ENCODE measurements at regions not wholly inside any gene's neighbourhood (a gene's known extent, or its start where the extent isn't known, plus 50 kb on each side); places are given as distances from the start of the nearest gene placed in this dataset.

DNA sequence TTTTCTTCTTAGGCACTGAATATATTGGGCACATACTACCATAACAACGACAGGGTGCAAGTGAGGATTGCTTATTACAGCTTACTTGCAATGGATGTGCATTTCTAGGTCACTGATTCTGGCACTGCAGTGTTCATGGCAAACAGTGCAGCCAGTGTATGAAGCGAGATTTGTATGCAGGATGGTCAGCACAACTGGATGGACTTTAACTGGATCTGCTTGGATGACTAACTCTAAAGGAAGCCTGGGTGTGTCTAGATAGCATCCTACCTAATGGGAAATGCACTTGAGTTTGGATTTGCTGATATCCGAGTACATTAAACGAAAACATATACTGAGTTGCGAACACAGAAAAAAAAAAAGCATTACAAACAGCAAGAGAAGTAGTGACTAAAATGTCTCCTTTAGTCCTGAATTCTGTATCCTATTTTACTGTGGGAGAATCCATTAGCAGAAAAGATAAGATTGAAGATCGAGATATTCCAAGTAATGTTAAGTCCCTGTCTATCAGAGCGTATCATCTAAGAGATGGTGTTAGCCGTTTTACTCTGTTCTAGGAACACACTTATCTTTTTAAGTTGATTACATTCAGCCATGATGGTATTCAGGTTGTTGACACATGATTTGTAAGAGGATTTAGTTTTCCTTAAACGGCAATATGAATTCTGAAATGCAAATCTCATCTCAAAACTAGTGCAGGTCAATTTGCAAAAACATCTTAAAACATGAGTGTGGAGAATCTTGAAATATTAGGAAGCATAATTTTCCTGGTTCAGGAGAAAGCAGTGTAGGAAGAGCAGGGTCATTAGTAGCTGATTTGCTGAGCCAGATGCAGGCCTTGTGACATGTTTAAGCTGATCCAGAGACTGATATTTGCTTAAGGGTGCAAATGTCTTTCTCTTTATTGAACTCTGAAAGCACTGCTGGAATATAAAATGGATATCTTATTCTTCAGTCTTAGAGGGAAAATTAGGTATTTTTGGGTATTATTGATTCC, 142.6 kb upstream of the CPHXL start:
- TF ChIP-seq, protein P1, sequence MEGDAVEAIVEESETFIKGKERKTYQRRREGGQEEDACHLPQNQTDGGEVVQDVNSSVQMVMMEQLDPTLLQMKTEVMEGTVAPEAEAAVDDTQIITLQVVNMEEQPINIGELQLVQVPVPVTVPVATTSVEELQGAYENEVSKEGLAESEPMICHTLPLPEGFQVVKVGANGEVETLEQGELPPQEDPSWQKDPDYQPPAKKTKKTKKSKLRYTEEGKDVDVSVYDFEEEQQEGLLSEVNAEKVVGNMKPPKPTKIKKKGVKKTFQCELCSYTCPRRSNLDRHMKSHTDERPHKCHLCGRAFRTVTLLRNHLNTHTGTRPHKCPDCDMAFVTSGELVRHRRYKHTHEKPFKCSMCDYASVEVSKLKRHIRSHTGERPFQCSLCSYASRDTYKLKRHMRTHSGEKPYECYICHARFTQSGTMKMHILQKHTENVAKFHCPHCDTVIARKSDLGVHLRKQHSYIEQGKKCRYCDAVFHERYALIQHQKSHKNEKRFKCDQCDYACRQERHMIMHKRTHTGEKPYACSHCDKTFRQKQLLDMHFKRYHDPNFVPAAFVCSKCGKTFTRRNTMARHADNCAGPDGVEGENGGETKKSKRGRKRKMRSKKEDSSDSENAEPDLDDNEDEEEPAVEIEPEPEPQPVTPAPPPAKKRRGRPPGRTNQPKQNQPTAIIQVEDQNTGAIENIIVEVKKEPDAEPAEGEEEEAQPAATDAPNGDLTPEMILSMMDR (conservative IDR thresholded peaks at IDR 0.05; ENCODE audit: low read depth, low read length) = no peak
- TF ChIP-seq POLR2A (IDR thresholded peaks at IDR 0.05; ENCODE audit: low read depth, low read length) (no peak), RCOR1 (IDR thresholded peaks at IDR 0.05; ENCODE audit: insufficient replicate concordance, low read length) (no peak), FOS (IDR thresholded peaks at IDR 0.05; ENCODE audit: low read depth, low read length) (no peak), MAFK (IDR thresholded peaks at IDR 0.05; ENCODE audit: low read depth, low read length) (no peak), CEBPB (IDR thresholded peaks at IDR 0.05; ENCODE audit: low read depth, low read length) (no peak)
- TF ChIP-seq, protein P2, sequence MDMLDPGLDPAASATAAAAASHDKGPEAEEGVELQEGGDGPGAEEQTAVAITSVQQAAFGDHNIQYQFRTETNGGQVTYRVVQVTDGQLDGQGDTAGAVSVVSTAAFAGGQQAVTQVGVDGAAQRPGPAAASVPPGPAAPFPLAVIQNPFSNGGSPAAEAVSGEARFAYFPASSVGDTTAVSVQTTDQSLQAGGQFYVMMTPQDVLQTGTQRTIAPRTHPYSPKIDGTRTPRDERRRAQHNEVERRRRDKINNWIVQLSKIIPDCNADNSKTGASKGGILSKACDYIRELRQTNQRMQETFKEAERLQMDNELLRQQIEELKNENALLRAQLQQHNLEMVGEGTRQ (IDR thresholded peaks at IDR 0.05; ENCODE audit: low read depth, low read length) = no peak

Data from IMR-90 (cell line).